ENCODE measurements at regions not wholly inside any gene's neighbourhood (a gene's known extent, or its start where the extent isn't known, plus 50 kb on each side); places are given as distances from the start of the nearest gene placed in this dataset.

DNA sequence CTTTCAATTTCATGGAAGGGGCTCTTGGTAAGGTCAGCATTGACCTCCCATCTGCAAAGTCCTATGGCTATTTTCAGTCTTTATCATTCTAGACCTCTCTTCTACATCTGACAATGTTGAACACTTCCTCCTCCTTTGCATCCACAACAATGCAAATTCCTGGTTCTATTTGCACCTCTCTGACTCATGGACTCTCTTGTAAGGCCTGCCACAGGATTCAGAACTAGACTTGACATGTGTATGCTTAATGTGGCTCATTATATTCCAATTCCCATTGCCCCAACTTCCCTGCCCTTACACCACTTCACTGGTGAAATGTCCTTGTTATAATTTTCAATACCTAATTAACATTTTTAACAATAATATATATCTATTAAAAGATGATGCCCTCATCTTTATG lies 314.3 kb upstream of the FGF13 start:
- TF ChIP-seq CTCF (IDR thresholded peaks at IDR 0.05) (no peak), EZH2 (IDR thresholded peaks at IDR 0.05) (no peak), EZH2phosphoT487 (IDR thresholded peaks at IDR 0.05) (no peak)
